ENCODE measurements at regions not wholly inside any gene's neighbourhood (a gene's known extent, or its start where the extent isn't known, plus 50 kb on each side); places are given as distances from the start of the nearest gene placed in this dataset.

DNA sequence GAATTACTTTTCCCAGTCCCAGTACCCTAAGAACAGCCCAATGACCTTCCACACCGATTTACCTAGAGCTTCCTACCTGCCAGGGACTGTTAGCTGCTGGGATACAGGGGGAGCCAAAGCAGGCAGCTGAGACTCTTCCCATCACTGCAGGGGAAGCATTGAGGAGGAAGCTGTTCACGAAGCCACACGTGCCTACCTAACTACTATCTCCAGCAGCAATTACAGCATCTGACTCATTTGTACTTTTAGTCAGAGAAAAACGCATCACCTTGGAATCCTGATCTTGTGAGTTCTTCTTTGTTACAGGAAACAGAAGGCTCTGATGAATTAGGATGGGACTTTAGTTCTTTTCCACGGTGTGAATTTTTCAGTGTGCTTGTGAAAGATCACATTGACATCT is 113.7 kb upstream of the DHX40 start:
- DNase-seq, result no peak
- in situ Hi-C loops (cut with MboI; ENCODE audit: low pct_unique_long_range_greater_than_20kb, low sequenced_read_pairs), result no loop called here

- in situ Hi-C loops (cut with MboI; ENCODE audit: low pct_unique_long_range_greater_than_20kb, low sequenced_read_pairs), result no loop called here
Observed at GRCh38 chr17:59454633-59455105, 110.7 kb upstream of the DHX40 start.

GRCh38 chr17:59456428-59456827 is 109.0 kb upstream of the DHX40 start:
- in situ Hi-C loops (cut with MboI; ENCODE audit: low pct_unique_long_range_greater_than_20kb, low sequenced_read_pairs), result no loop called here
- DNase-seq, result peak; percentile 15

More at GRCh38 chr17:59454633-59455105, 110.7 kb upstream of the DHX40 start:
- DNase-seq, result no peak

DNA sequence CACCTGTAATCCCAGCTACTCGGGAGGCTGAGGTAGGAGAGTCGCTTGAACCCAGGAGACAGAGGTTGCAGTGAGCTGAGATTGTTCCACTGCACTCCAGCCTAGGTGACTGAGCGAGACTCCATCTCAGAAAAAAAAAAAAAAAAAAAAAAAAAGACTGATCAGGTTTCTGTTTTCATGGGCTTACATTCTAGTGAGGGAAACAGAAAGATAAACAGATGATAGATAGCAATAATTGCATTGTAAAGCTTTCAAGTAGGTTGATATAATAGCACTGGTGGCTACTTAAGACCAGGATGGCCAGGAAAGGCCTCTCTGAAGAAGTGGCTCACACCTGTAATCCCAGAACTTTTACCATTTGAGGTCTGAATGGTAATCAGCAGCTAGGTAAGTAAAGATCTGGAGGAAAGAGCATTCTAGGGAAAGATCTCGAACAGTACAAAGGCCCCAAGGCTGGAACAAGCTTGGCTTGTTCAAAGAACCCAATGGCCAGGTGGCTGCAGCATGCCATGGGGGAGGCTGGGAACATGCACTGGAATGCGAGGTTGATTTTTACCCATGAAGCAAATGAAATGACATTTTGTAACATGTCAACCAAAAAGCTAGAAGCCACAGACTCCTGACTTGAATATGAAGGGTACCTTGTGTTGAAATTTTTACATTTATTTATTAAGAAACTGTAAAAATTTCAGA is 108.3 kb upstream of the DHX40 start:
- in situ Hi-C loops (cut with MboI; ENCODE audit: low pct_unique_long_range_greater_than_20kb, low sequenced_read_pairs), result no loop called here
- no peak for DNase-seq

- in situ Hi-C loops (cut with MboI; ENCODE audit: low pct_unique_long_range_greater_than_20kb, low sequenced_read_pairs), result no loop called here
- no peak for DNase-seq
Observed at GRCh38 chr17:59462385-59462784, 103.0 kb upstream of the DHX40 start.

GRCh38 chr17:59464246-59464645 is 101.2 kb upstream of the DHX40 start:
- DNase-seq, result no peak
- in situ Hi-C loops (cut with MboI; ENCODE audit: low pct_unique_long_range_greater_than_20kb, low sequenced_read_pairs), result no loop called here

DNA sequence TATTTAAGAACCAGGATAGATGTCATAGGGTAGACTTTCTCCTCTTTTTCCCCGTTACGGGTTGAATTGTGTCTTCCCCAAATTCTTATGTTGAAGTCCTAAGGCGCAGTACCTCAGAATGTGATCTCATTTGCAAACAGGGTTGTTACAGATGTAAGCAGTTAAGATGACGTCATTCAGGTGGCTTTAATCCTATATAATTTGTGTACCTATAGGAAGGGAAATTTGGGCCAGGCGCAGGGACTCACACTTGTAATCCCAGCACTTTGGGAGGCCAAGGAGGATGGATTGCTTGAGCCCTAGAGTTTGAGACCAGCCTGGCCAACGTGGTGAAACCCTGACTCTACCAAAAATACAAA is 99.5 kb upstream of the DHX40 start:
- DNase-seq, result no peak
- in situ Hi-C loops (cut with MboI; ENCODE audit: low pct_unique_long_range_greater_than_20kb, low sequenced_read_pairs), result no loop called here

GRCh38 chr17:59466946-59467801 is 98.2 kb upstream of the DHX40 start:
- DNase-seq, result no peak
- in situ Hi-C loops (cut with MboI; ENCODE audit: low pct_unique_long_range_greater_than_20kb, low sequenced_read_pairs), result no loop called here

DNA sequence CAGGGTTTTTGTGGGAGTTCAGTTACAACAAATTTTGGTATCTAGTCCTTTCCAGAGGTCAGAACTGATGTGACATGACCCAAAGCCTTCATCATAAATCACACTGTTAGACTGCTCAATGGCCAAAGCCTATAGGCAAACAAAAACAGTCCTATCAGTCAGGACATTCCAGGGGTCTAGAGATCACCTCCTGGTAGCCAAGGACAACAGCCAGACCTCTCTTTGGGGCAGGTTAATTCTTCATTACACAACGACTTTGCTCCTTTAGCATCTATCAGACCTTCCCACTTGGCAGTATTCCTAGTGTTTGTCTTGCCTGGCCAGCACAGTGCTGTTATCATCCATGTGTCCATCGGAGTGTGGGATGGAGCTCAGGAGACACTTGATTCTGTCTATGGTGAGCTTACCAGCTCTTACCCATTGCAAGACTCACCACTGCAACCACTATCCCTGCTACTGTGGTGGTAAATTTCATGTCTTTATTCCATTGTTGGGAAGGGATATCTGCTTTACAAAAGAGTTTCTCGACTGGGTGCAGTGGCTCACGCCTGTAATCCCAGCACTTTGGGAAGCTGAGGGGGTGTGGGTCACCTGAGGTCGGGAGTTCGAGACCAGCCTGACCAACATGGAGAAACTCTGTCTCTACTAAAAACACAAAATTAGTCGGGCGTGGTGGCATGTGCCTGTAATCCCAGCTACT is 95.5 kb upstream of the DHX40 start:
- DNase-seq, result no peak
- in situ Hi-C loops (cut with MboI; ENCODE audit: low pct_unique_long_range_greater_than_20kb, low sequenced_read_pairs), result no loop called here

- in situ Hi-C loops (cut with MboI; ENCODE audit: low pct_unique_long_range_greater_than_20kb, low sequenced_read_pairs), result no loop called here
- DNase-seq, result no peak
Observed at GRCh38 chr17:59470624-59471297, 94.6 kb upstream of the DHX40 start.

GRCh38 chr17:59476413-59476812 is 89.0 kb upstream of the DHX40 start:
- DNase-seq, result no peak
- in situ Hi-C loops (cut with MboI; ENCODE audit: low pct_unique_long_range_greater_than_20kb, low sequenced_read_pairs), result no loop called here

DNA sequence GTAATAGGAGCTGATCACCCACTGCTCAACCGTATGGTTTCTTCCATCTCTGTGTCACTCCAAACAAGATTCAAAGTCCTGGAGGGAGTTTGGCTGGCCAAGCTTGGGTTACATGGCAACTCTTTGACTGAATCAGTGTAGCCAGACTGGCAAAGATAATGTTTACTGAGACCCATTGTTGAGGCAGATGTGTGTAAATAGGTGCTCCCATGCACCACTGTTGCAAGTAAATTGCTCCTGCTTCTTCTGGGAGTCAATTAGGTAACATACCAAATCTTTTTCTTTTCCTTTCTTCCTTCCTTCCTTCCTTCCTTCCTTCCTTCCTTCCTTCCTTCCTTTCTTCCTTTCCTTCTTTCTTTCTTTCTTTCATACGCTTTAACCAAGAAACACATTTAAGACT is 86.3 kb upstream of the DHX40 start:
- in situ Hi-C loops (cut with MboI; ENCODE audit: low pct_unique_long_range_greater_than_20kb, low sequenced_read_pairs), result no loop called here
- DNase-seq, result no peak

DNA sequence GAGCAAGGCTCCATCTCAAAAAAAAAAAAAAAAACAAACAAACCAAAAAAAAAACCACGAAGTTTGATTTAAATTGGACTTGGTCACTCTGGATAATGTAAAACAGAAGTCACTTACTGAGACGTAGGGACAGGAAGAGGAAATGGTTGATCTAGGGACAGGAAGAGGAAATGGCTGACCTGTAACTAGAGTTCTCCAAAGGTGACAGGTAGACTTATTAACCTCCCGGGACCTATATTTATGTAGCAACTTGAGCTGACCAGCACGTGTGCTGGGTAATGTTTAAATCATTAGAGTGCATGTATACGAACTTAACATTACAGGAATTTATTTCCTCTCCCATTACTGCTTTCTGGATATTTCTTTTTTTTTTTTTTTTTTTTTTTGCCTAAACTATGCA is 81.5 kb upstream of the DHX40 start:
- in situ Hi-C loops (cut with MboI; ENCODE audit: low pct_unique_long_range_greater_than_20kb, low sequenced_read_pairs), result no loop called here
- DNase-seq, result no peak

GRCh38 chr17:59485015-59485414 is 80.4 kb upstream of the DHX40 start:
- DNase-seq, result no peak

DNA sequence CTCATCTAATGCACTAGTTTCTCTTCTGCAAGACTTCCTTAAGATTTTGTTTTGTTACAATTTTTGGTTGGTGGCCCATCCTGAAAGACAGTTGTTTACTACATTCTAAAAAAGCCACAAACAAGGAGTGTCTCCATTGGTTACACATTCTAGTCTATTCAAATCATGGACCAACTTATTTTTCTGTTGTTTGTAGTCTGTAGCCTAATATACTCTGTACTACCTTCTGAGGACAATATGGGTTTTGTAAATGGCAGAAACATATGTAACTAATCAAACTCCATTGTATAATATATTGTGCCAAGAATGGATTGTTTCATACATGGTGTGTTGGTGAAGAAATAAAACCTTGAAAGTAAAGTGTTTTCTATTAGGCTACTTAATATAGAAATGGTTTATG is 79.5 kb upstream of the DHX40 start:
- DNase-seq, result no peak
- in situ Hi-C loops (cut with MboI; ENCODE audit: low pct_unique_long_range_greater_than_20kb, low sequenced_read_pairs), result no loop called here

More at GRCh38 chr17:59485015-59485414, 80.4 kb upstream of the DHX40 start:
- in situ Hi-C loops (cut with MboI; ENCODE audit: low pct_unique_long_range_greater_than_20kb, low sequenced_read_pairs), result no loop called here

GRCh38 chr17:59487161-59487873 is 78.1 kb upstream of the DHX40 start:
- no peak for DNase-seq
- in situ Hi-C loops (cut with MboI; ENCODE audit: low pct_unique_long_range_greater_than_20kb, low sequenced_read_pairs), result no loop called here

DNA sequence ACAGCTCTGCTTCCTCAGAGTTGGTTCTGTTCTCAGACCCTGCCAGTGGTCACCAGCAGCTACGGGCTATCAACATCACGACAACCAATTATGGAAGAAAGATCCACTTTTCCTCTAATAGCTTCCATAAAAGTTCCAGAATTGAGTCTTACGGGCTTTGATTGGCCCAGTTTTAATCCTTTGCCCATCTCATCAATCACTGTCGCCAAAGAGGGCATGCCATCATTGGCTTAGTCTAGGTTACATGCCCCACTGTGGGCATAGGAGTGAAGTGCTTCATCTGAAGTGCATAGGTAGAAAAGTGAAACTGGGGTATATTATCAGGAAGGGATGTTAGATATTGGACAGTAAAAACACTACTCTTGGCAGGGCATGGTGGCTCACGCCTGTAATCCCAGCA is 76.6 kb upstream of the DHX40 start:
- in situ Hi-C loops (cut with MboI; ENCODE audit: low pct_unique_long_range_greater_than_20kb, low sequenced_read_pairs), result no loop called here

GRCh38 chr17:59490216-59490615 is 75.2 kb upstream of the DHX40 start:
- in situ Hi-C loops (cut with MboI; ENCODE audit: low pct_unique_long_range_greater_than_20kb, low sequenced_read_pairs), result no loop called here
- DNase-seq, result no peak

More for the DNA sequence above, 76.6 kb upstream of the DHX40 start:
- no peak for DNase-seq
